ENCODE measurements at regions not wholly inside any gene's neighbourhood (a gene's known extent, or its start where the extent isn't known, plus 50 kb on each side); places are given as distances from the start of the nearest gene placed in this dataset.
"Not testable (repeated sequence)": the region's sequence is repeated elsewhere in the genome, so short reads cannot be mapped to it uniquely, and the experiment has no call there.

- Histone ChIP-seq H3K4me1 (ENCODE audit: control insufficient read depth in 2 of 2, insufficient read depth in 2 of 2, low read length in 2 of 2) (no peaks in the 10 kb centered on the region), H3K27me3 (ENCODE audit: control insufficient read depth in 2 of 2, insufficient read depth in 2 of 2, low read length in 2 of 2) (no peaks in the 10 kb centered on the region), H3K36me3 (ENCODE audit: control insufficient read depth in 2 of 2, insufficient read depth in 2 of 2, low read length in 2 of 2) (no peaks in the 10 kb centered on the region), H3K27ac (ENCODE audit: low read depth in 2 of 2, low read length in 2 of 2) (no peak overlapping the region), H3K9ac (ENCODE audit: low read depth in 1 of 2, low read length in 2 of 2) (no peak overlapping the region), H3K9me3 (ENCODE audit: control insufficient read depth in 2 of 2, low read length in 2 of 2) (no peaks in the 10 kb centered on the region), H3K4me3 (ENCODE audit: low read length in 2 of 2) (no peak overlapping the region)
These were observed 86.9 kb upstream of the NID2 start for GRCh38 chr14:52155651-52156213.

GRCh38 chr14:52154992-52155650 is 86.3 kb upstream of the NID2 start:
- no peak overlapping the region for H3K9ac ChIP-seq (ENCODE audit: low read depth in 1 of 2, low read length in 2 of 2)
- no peaks in the 10 kb centered on the region for H3K27me3 ChIP-seq (ENCODE audit: control insufficient read depth in 2 of 2, insufficient read depth in 2 of 2, low read length in 2 of 2)
- H3K27ac ChIP-seq (ENCODE audit: low read depth in 2 of 2, low read length in 2 of 2), result no peak overlapping the region
- no peak overlapping the region for H3K4me3 ChIP-seq (ENCODE audit: low read length in 2 of 2)
- H3K9me3 ChIP-seq (ENCODE audit: control insufficient read depth in 2 of 2, low read length in 2 of 2), result no peaks in the 10 kb centered on the region
- no peaks in the 10 kb centered on the region for H3K36me3 ChIP-seq (ENCODE audit: control insufficient read depth in 2 of 2, insufficient read depth in 2 of 2, low read length in 2 of 2)
- H3K4me1 ChIP-seq (ENCODE audit: control insufficient read depth in 2 of 2, insufficient read depth in 2 of 2, low read length in 2 of 2), result no peaks in the 10 kb centered on the region

GRCh38 chr14:52153939-52154338 is 85.1 kb upstream of the NID2 start:
- H3K4me1 ChIP-seq (ENCODE audit: control insufficient read depth in 2 of 2, insufficient read depth in 2 of 2, low read length in 2 of 2), result no peaks in the 10 kb centered on the region
- H3K36me3 ChIP-seq (ENCODE audit: control insufficient read depth in 2 of 2, insufficient read depth in 2 of 2, low read length in 2 of 2), result no peaks in the 10 kb centered on the region
- no peak overlapping the region for H3K27ac ChIP-seq (ENCODE audit: low read depth in 2 of 2, low read length in 2 of 2)
- no peak overlapping the region for H3K9ac ChIP-seq (ENCODE audit: low read depth in 1 of 2, low read length in 2 of 2)
- no peaks in the 10 kb centered on the region for H3K9me3 ChIP-seq (ENCODE audit: control insufficient read depth in 2 of 2, low read length in 2 of 2)
- no peak overlapping the region for H3K4me3 ChIP-seq (ENCODE audit: low read length in 2 of 2)
- H3K27me3 ChIP-seq (ENCODE audit: control insufficient read depth in 2 of 2, insufficient read depth in 2 of 2, low read length in 2 of 2), result no peaks in the 10 kb centered on the region

- no peaks in the 10 kb centered on the region for H3K9me3 ChIP-seq (ENCODE audit: control insufficient read depth in 2 of 2, low read length in 2 of 2)
- H3K4me3 ChIP-seq (ENCODE audit: low read length in 2 of 2), result no peak overlapping the region
- H3K9ac ChIP-seq (ENCODE audit: low read depth in 1 of 2, low read length in 2 of 2), result no peak overlapping the region
- no peaks in the 10 kb centered on the region for H3K4me1 ChIP-seq (ENCODE audit: control insufficient read depth in 2 of 2, insufficient read depth in 2 of 2, low read length in 2 of 2)
- H3K27me3 ChIP-seq (ENCODE audit: control insufficient read depth in 2 of 2, insufficient read depth in 2 of 2, low read length in 2 of 2), result no peaks in the 10 kb centered on the region
- no peak overlapping the region for H3K27ac ChIP-seq (ENCODE audit: low read depth in 2 of 2, low read length in 2 of 2)
- H3K36me3 ChIP-seq (ENCODE audit: control insufficient read depth in 2 of 2, insufficient read depth in 2 of 2, low read length in 2 of 2), result no peaks in the 10 kb centered on the region
These were observed 81.3 kb upstream of the NID2 start for GRCh38 chr14:52150162-52150561.

- no peaks in the 10 kb centered on the region for H3K9me3 ChIP-seq (ENCODE audit: control insufficient read depth in 2 of 2, low read length in 2 of 2)
- H3K36me3 ChIP-seq (ENCODE audit: control insufficient read depth in 2 of 2, insufficient read depth in 2 of 2, low read length in 2 of 2), result no peaks in the 10 kb centered on the region
- H3K4me3 ChIP-seq (ENCODE audit: low read length in 2 of 2), result no peak overlapping the region
- no peak overlapping the region for H3K27ac ChIP-seq (ENCODE audit: low read depth in 2 of 2, low read length in 2 of 2)
- no peaks in the 10 kb centered on the region for H3K4me1 ChIP-seq (ENCODE audit: control insufficient read depth in 2 of 2, insufficient read depth in 2 of 2, low read length in 2 of 2)
- H3K9ac ChIP-seq (ENCODE audit: low read depth in 1 of 2, low read length in 2 of 2), result no peak overlapping the region
- H3K27me3 ChIP-seq (ENCODE audit: control insufficient read depth in 2 of 2, insufficient read depth in 2 of 2, low read length in 2 of 2), result no peaks in the 10 kb centered on the region
These were observed 79.5 kb upstream of the NID2 start for GRCh38 chr14:52148371-52148770.

- Histone ChIP-seq H3K27me3 (ENCODE audit: control insufficient read depth in 2 of 2, insufficient read depth in 2 of 2, low read length in 2 of 2) (no peaks in the 10 kb centered on the region), H3K4me3 (ENCODE audit: low read length in 2 of 2) (no peak overlapping the region), H3K36me3 (ENCODE audit: control insufficient read depth in 2 of 2, insufficient read depth in 2 of 2, low read length in 2 of 2) (no peaks in the 10 kb centered on the region), H3K27ac (ENCODE audit: low read depth in 2 of 2, low read length in 2 of 2) (no peak overlapping the region), H3K4me1 (ENCODE audit: control insufficient read depth in 2 of 2, insufficient read depth in 2 of 2, low read length in 2 of 2) (no peaks in the 10 kb centered on the region), H3K9me3 (ENCODE audit: control insufficient read depth in 2 of 2, low read length in 2 of 2) (no peaks in the 10 kb centered on the region), H3K9ac (ENCODE audit: low read depth in 1 of 2, low read length in 2 of 2) (no peak overlapping the region)
These were observed 77.6 kb upstream of the NID2 start for GRCh38 chr14:52146504-52146903.

- H3K4me1 ChIP-seq (ENCODE audit: control insufficient read depth in 2 of 2, insufficient read depth in 2 of 2, low read length in 2 of 2); H3K36me3 ChIP-seq (ENCODE audit: control insufficient read depth in 2 of 2, insufficient read depth in 2 of 2, low read length in 2 of 2); H3K9me3 ChIP-seq (ENCODE audit: control insufficient read depth in 2 of 2, low read length in 2 of 2); H3K9ac ChIP-seq (ENCODE audit: low read depth in 1 of 2, low read length in 2 of 2); H3K4me3 ChIP-seq (ENCODE audit: low read length in 2 of 2); H3K27ac ChIP-seq (ENCODE audit: low read depth in 2 of 2, low read length in 2 of 2); H3K27me3 ChIP-seq (ENCODE audit: control insufficient read depth in 2 of 2, insufficient read depth in 2 of 2, low read length in 2 of 2): not testable (repeated sequence)
These were observed 75.2 kb upstream of the NID2 start for GRCh38 chr14:52144099-52144498.

GRCh38 chr14:52142504-52142903 is 73.6 kb upstream of the NID2 start:
- Histone ChIP-seq H3K4me3 (ENCODE audit: low read length in 2 of 2) (no peak overlapping the region), H3K4me1 (ENCODE audit: control insufficient read depth in 2 of 2, insufficient read depth in 2 of 2, low read length in 2 of 2) (no peaks in the 10 kb centered on the region), H3K36me3 (ENCODE audit: control insufficient read depth in 2 of 2, insufficient read depth in 2 of 2, low read length in 2 of 2) (no peaks in the 10 kb centered on the region), H3K27ac (ENCODE audit: low read depth in 2 of 2, low read length in 2 of 2) (no peak overlapping the region), H3K9ac (ENCODE audit: low read depth in 1 of 2, low read length in 2 of 2) (no peak overlapping the region), H3K9me3 (ENCODE audit: control insufficient read depth in 2 of 2, low read length in 2 of 2) (no peaks in the 10 kb centered on the region), H3K27me3 (ENCODE audit: control insufficient read depth in 2 of 2, insufficient read depth in 2 of 2, low read length in 2 of 2) (no peaks in the 10 kb centered on the region)

- Histone ChIP-seq H3K4me3 (ENCODE audit: low read length in 2 of 2) (peak overlapping the region in 1 of 2 donors; percentile 4), H3K36me3 (ENCODE audit: control insufficient read depth in 2 of 2, insufficient read depth in 2 of 2, low read length in 2 of 2) (no peaks in the 10 kb centered on the region), H3K4me1 (ENCODE audit: control insufficient read depth in 2 of 2, insufficient read depth in 2 of 2, low read length in 2 of 2) (peaks cover 0 to 4% of the 10 kb centered on the region in 2 donors), H3K27me3 (ENCODE audit: control insufficient read depth in 2 of 2, insufficient read depth in 2 of 2, low read length in 2 of 2) (no peaks in the 10 kb centered on the region), H3K9me3 (ENCODE audit: control insufficient read depth in 2 of 2, low read length in 2 of 2) (no peaks in the 10 kb centered on the region), H3K9ac (ENCODE audit: low read depth in 1 of 2, low read length in 2 of 2) (no peak overlapping the region), H3K27ac (ENCODE audit: low read depth in 2 of 2, low read length in 2 of 2) (no peak overlapping the region)
These were observed 62.9 kb upstream of the NID2 start for GRCh38 chr14:52131640-52132320.

- H3K27ac ChIP-seq (ENCODE audit: low read depth in 2 of 2, low read length in 2 of 2), result no peak overlapping the region
- H3K36me3 ChIP-seq (ENCODE audit: control insufficient read depth in 2 of 2, insufficient read depth in 2 of 2, low read length in 2 of 2), result no peaks in the 10 kb centered on the region
- H3K9ac ChIP-seq (ENCODE audit: low read depth in 1 of 2, low read length in 2 of 2), result no peak overlapping the region
- H3K4me3 ChIP-seq (ENCODE audit: low read length in 2 of 2), result no peak overlapping the region
- no peaks in the 10 kb centered on the region for H3K27me3 ChIP-seq (ENCODE audit: control insufficient read depth in 2 of 2, insufficient read depth in 2 of 2, low read length in 2 of 2)
- H3K9me3 ChIP-seq (ENCODE audit: control insufficient read depth in 2 of 2, low read length in 2 of 2), result no peaks in the 10 kb centered on the region
- peaks cover 0 to 4% of the 10 kb centered on the region in 2 donors for H3K4me1 ChIP-seq (ENCODE audit: control insufficient read depth in 2 of 2, insufficient read depth in 2 of 2, low read length in 2 of 2)
These were observed 60.9 kb upstream of the NID2 start for GRCh38 chr14:52129721-52130120.
